Keratinocyte (primary cell): ENCODE measurements at regions not wholly inside any gene's neighbourhood (a gene's known extent, or its start where the extent isn't known, plus 50 kb on each side); places are given as distances from the start of the nearest gene placed in this dataset.

Source experiments
- DNase-seq: peaks from one replicate; pipeline ENCODE4 v3.0.0-alpha.2; 2011; ENCODE audit warnings: low read depth, missing footprints, low spot score
- FAIRE-seq: peaks from 2 replicates; lab custom pipeline; 2011; peaks lifted over from hg19 to GRCh38; lab: Jason Lieb, UNC
- H2AFZ ChIP-seq: 2 replicates; pipeline ENCODE4 v1.6.0; 2012; ENCODE audit warnings: low read length, control low read depth, inconsistent platforms; ENCODE audit not compliant: control insufficient read depth
- H3K27ac ChIP-seq: 2 replicates; pipeline ENCODE4 v1.5.1; 2011; ENCODE audit warnings: low read length; ENCODE audit not compliant: control insufficient read depth, insufficient read depth
- H3K27me3 ChIP-seq: 3 replicates; pipeline ENCODE4 v1.6.0; 2011; ENCODE audit warnings: low read length; ENCODE audit not compliant: control insufficient read depth, insufficient read depth; ENCODE audit errors: extremely low read depth
- H3K36me3 ChIP-seq, 2 experiments: 2 replicates in 1 of 2; 3 replicates in 1 of 2; pipeline ENCODE4 v1.5.1; 2011; ENCODE audit warnings: low read length in 2 of 2, mild to moderate bottlenecking in 1 of 2; ENCODE audit not compliant: control insufficient read depth in 2 of 2, insufficient read depth in 2 of 2; ENCODE audit errors: extremely low read depth in 1 of 2
- H3K4me1 ChIP-seq: 3 replicates; pipeline ENCODE4 v1.5.1; 2011; ENCODE audit warnings: low read length; ENCODE audit not compliant: control insufficient read depth, insufficient read depth; ENCODE audit errors: extremely low read depth
- H3K4me2 ChIP-seq: 3 replicates; pipeline ENCODE4 v1.6.0; 2011; ENCODE audit warnings: low read depth, low read length; ENCODE audit not compliant: control insufficient read depth, insufficient read depth; ENCODE audit errors: extremely low read depth
- H3K4me3 ChIP-seq, 3 experiments: fragments of 200-600 bp in 1 of 3; sonication (generic) in 1 of 3; 2 replicates in 2 of 3; 3 replicates in 1 of 3; pipeline ENCODE4 v1.5.1; 2011 to 2016; ENCODE audit warnings: low read length in 3 of 3, mild to moderate bottlenecking in 3 of 3, control low read depth in 2 of 3, inconsistent platforms in 1 of 3, low read depth in 1 of 3, mixed read lengths in 1 of 3, mixed run types in 1 of 3, moderate library complexity in 1 of 3; ENCODE audit not compliant: control insufficient read depth in 2 of 3, insufficient read depth in 2 of 3; ENCODE audit errors: extremely low read depth in 1 of 3
- H3K79me2 ChIP-seq: 2 replicates; pipeline ENCODE4 v1.6.0; 2012; ENCODE audit warnings: low read length; ENCODE audit not compliant: control insufficient read depth, insufficient read depth
- H3K9ac ChIP-seq: 3 replicates; pipeline ENCODE4 v1.6.0; 2011; ENCODE audit warnings: low read length; ENCODE audit not compliant: control insufficient read depth, insufficient read depth; ENCODE audit errors: extremely low read depth
- H3K9me1 ChIP-seq: 3 replicates; pipeline ENCODE4 v1.6.0; 2011; ENCODE audit warnings: low read length; ENCODE audit not compliant: control insufficient read depth, insufficient read depth; ENCODE audit errors: extremely low read depth
- H3K9me3 ChIP-seq: 2 replicates; pipeline ENCODE4 v1.5.1; 2012; ENCODE audit warnings: low read depth, low read length; ENCODE audit not compliant: control insufficient read depth
- H4K20me1 ChIP-seq: 3 replicates; pipeline ENCODE4 v1.6.0; 2011; ENCODE audit warnings: low read length; ENCODE audit not compliant: control insufficient read depth, insufficient read depth; ENCODE audit errors: extremely low read depth
- EZH2 ChIP-seq: IDR thresholded peaks from one replicate; pipeline ENCODE4 v1.6.1; 2012; ENCODE audit warnings: inconsistent platforms, mild to moderate bottlenecking, low read length, moderate library complexity
- dilution Hi-C: fragments of 300-500 bp; cut with MboI; formaldehyde crosslinking; loops from one replicate; pipeline ENCODE4 v1.7.0; 2020; ENCODE audit warnings: low sequenced_read_pairs; ENCODE audit not compliant: extremely low pct_ligation_motif_present
- TF ChIP-seq, protein P1 (sequence below), 3 experiments: IDR thresholded peaks in 1 of 3; conservative IDR thresholded peaks in 1 of 3; optimal IDR thresholded peaks in 1 of 3; 2 replicates in 2 of 3; 3 replicates in 1 of 3; pipeline versions ENCODE3 to v1.5.1; 2011; ENCODE audit warnings: low read length in 3 of 3, mild to moderate bottlenecking in 3 of 3, moderate library complexity in 2 of 3, control low read depth in 1 of 3, inconsistent platforms in 1 of 3; ENCODE audit not compliant: insufficient read depth in 2 of 3; ENCODE audit errors: extremely low read depth in 1 of 3

DNA sequence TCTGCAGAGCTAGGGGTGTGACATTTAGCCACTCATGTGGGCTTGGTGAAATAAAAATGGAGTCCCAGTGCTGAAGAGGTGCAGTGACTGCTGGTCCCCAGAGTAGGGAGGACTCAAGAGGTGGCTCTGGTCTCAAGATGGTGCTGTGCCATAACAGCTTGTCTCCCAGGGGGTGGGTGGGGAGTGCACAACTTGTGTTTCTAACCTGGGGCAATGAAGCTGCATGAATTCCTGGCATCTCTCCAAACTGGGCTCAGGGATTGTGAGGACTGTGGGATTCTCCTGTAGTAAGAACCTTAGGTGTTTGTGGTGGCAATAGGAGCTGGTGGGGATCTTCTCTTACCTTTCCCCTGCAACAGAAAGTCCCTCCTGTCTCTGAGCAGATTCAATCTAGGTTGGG lies 278.9 kb upstream of the SFRP2 start:
- no peak for FAIRE-seq
- H3K27ac ChIP-seq: no peak overlapping the region
- H3K4me2 ChIP-seq: no peak overlapping the region
- H4K20me1 ChIP-seq: no peaks in the 10 kb centered on the region
- H2AFZ ChIP-seq: no peak overlapping the region
- no peak overlapping the region for H3K4me3 ChIP-seq
- DNase-seq: no peak
- no peak for TF ChIP-seq EZH2
- TF ChIP-seq, protein P1, sequence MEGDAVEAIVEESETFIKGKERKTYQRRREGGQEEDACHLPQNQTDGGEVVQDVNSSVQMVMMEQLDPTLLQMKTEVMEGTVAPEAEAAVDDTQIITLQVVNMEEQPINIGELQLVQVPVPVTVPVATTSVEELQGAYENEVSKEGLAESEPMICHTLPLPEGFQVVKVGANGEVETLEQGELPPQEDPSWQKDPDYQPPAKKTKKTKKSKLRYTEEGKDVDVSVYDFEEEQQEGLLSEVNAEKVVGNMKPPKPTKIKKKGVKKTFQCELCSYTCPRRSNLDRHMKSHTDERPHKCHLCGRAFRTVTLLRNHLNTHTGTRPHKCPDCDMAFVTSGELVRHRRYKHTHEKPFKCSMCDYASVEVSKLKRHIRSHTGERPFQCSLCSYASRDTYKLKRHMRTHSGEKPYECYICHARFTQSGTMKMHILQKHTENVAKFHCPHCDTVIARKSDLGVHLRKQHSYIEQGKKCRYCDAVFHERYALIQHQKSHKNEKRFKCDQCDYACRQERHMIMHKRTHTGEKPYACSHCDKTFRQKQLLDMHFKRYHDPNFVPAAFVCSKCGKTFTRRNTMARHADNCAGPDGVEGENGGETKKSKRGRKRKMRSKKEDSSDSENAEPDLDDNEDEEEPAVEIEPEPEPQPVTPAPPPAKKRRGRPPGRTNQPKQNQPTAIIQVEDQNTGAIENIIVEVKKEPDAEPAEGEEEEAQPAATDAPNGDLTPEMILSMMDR (optimal IDR thresholded peaks at IDR 0.05 in 1 of 3, IDR thresholded peaks at IDR 0.05 in 1 of 3, conservative IDR thresholded peaks at IDR 0.05 in 1 of 3; ENCODE audit: extremely low read depth in 1 of 3, insufficient read depth in 2 of 3, low read length in 3 of 3): no peak
- H3K36me3 ChIP-seq: no peaks in the 10 kb centered on the region
- H3K9ac ChIP-seq: no peak overlapping the region
- dilution Hi-C loops: no loop called here
- H3K9me3 ChIP-seq: no peaks in the 10 kb centered on the region
- H3K27me3 ChIP-seq: no peaks in the 10 kb centered on the region
- H3K9me1 ChIP-seq: no peaks in the 10 kb centered on the region
- H3K4me1 ChIP-seq: no peaks in the 10 kb centered on the region
- H3K79me2 ChIP-seq: no peaks in the 10 kb centered on the region

DNA sequence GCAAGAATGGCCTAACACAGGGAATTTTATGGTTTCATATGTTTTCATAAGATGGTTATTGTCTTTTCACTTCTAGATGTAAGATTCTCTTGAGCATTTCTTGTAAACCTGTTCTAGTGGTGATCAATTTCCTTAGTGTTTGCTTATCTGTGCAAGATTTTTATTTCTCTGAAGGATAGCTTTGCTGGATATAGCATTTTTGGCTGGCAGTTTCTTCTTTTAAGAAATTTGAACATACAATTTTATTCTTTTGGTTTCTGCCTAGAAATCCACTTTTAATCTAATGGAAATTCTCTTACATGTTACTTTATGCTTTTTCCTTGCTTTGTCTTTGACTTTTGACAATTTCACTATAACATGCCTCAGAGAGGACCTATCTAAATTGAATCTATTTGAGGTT lies 276.5 kb upstream of the SFRP2 start:
- Histone ChIP-seq H3K79me2 (no peaks in the 10 kb centered on the region), H2AFZ (no peak overlapping the region), H3K9me3 (no peaks in the 10 kb centered on the region), H3K4me1 (no peaks in the 10 kb centered on the region), H3K27me3 (no peaks in the 10 kb centered on the region), H3K27ac (no peak overlapping the region), H3K9ac (no peak overlapping the region), H3K36me3 (no peaks in the 10 kb centered on the region), H3K4me3 (no peak overlapping the region), H3K4me2 (no peak overlapping the region), H4K20me1 (no peaks in the 10 kb centered on the region), H3K9me1 (no peaks in the 10 kb centered on the region)
- FAIRE-seq (no peak), DNase-seq (no peak)
- TF ChIP-seq, protein P1 (optimal IDR thresholded peaks at IDR 0.05 in 1 of 3, IDR thresholded peaks at IDR 0.05 in 1 of 3, conservative IDR thresholded peaks at IDR 0.05 in 1 of 3; ENCODE audit: extremely low read depth in 1 of 3, insufficient read depth in 2 of 3, low read length in 3 of 3): no peak
- TF ChIP-seq EZH2: no peak
- dilution Hi-C loops: no loop called here
